H1 (cell line): ENCODE measurements at regions not wholly inside any gene's neighbourhood (a gene's known extent, or its start where the extent isn't known, plus 50 kb on each side); places are given as distances from the start of the nearest gene placed in this dataset.

Experiments used
- CTCF ChIA-PET: fragments of 300-600 bp; sonication (Branson Sonifier 250); formaldehyde crosslinking; loops from one replicate; lab custom pipeline; 2021; ENCODE audit not compliant: partially characterized antibody; lab: Charles Lee
- POLR2A ChIA-PET: fragments of 300-600 bp; sonication (Branson Sonifier 250); formaldehyde crosslinking; loops from one replicate; lab custom pipeline; 2021; ENCODE audit warnings: inconsistent platforms; ENCODE audit not compliant: partially characterized antibody; lab: Charles Lee
- DNase-seq, 2 experiments: peaks; one replicate each; pipeline versions ENCODE4 v3.0.0 to v3.0.0-alpha.2; 2010 to 2022; ENCODE audit warnings: low spot score in 2 of 2, low read depth in 1 of 2, mixed read lengths in 1 of 2
- FAIRE-seq: peaks from 2 replicates; lab custom pipeline; 2011; peaks lifted over from hg19 to GRCh38; lab: Jason Lieb, UNC
- H2AFZ ChIP-seq: 2 replicates; pipeline ENCODE4 v1.8.1; 2012; ENCODE audit warnings: low read length, inconsistent platforms
- H2AK5ac ChIP-seq: 2 replicates; pipeline ENCODE4 v1.6.1; 2013; ENCODE audit warnings: low read depth, low read length
- H2BK120ac ChIP-seq: replicated peaks from 2 replicates; pipeline ENCODE3; 2013; ENCODE audit warnings: low read depth, low read length, inconsistent platforms
- H2BK12ac ChIP-seq: 2 replicates; pipeline ENCODE4 v1.6.1; 2013; ENCODE audit warnings: low read depth, low read length
- H2BK15ac ChIP-seq: 2 replicates; pipeline ENCODE4 v1.6.1; 2013; ENCODE audit warnings: low read length
- H2BK20ac ChIP-seq: 2 replicates; pipeline ENCODE4 v1.6.1; 2013; ENCODE audit warnings: low read length
- H2BK5ac ChIP-seq: 2 replicates; pipeline ENCODE4 v1.6.1; 2013; ENCODE audit warnings: low read depth, low read length
- H3K14ac ChIP-seq: 2 replicates; pipeline ENCODE4 v1.6.1; 2013; ENCODE audit warnings: inconsistent platforms; ENCODE audit not compliant: insufficient read length
- H3K18ac ChIP-seq: 2 replicates; pipeline ENCODE4 v1.6.1; 2013; ENCODE audit warnings: low read length; ENCODE audit errors: extremely low read depth
- H3K23ac ChIP-seq: 2 replicates; pipeline ENCODE4 v1.6.1; 2013; ENCODE audit warnings: inconsistent platforms; ENCODE audit not compliant: insufficient read length
- H3K23me2 ChIP-seq: 2 replicates; pipeline ENCODE4 v1.6.1; 2013; ENCODE audit warnings: low read depth, low read length
- H3K27ac ChIP-seq: 2 replicates; pipeline ENCODE4 v1.6.1; 2011; ENCODE audit warnings: low read depth, low read length, inconsistent platforms
- H3K27me3 ChIP-seq, 4 experiments: replicated peaks in 1 of 4; 1 replicate in 1 of 4; 2 replicates in 3 of 4; pipeline versions ENCODE4 v1.6.1 to v1.8.1; 2011 to 2013; ENCODE audit warnings: low read length in 3 of 4, mild to moderate bottlenecking in 3 of 4, inconsistent platforms in 2 of 4, mixed read lengths in 2 of 4, moderate library complexity in 1 of 4; ENCODE audit not compliant: control insufficient read depth in 3 of 4, insufficient read depth in 3 of 4; ENCODE audit errors: extremely low read depth in 1 of 4
- H3K36me3 ChIP-seq, 4 experiments: 2 replicates each; pipeline versions ENCODE4 v1.6.1 to v1.8.1; 2011 to 2013; ENCODE audit warnings: mild to moderate bottlenecking in 4 of 4, low read length in 3 of 4, moderate library complexity in 2 of 4, control low read depth in 1 of 4, inconsistent platforms in 1 of 4; ENCODE audit not compliant: insufficient read depth in 4 of 4, control insufficient read depth in 2 of 4
- H3K4ac ChIP-seq: replicated peaks from 2 replicates; pipeline ENCODE3; 2013; ENCODE audit warnings: low read length, low read depth, mixed read lengths, inconsistent platforms; ENCODE audit not compliant: insufficient read length
- H3K4me1 ChIP-seq, 4 experiments: replicated peaks in 1 of 4; 1 replicate in 1 of 4; 2 replicates in 3 of 4; pipeline versions ENCODE4 v1.6.1 to v1.8.1; 2011 to 2013; ENCODE audit warnings: low read length in 3 of 4, inconsistent platforms in 2 of 4, mixed read lengths in 1 of 4; ENCODE audit not compliant: insufficient read depth in 4 of 4, control insufficient read depth in 3 of 4
- H3K4me2 ChIP-seq, 2 experiments: 2 replicates each; pipeline versions ENCODE4 v1.6.1 to v1.8.1; 2011 to 2013; ENCODE audit warnings: low read depth in 2 of 2, low read length in 2 of 2, control low read depth in 1 of 2, inconsistent platforms in 1 of 2, mild to moderate bottlenecking in 1 of 2; ENCODE audit not compliant: insufficient read depth in 1 of 2
- H3K4me3 ChIP-seq, 4 experiments: fragments of 200-600, 300-600 bp in 1 of 4; sonication (generic), shearing (Covaris generic), sonication (Bioruptor Twin) in 1 of 4; 2 replicates each; pipeline versions ENCODE4 v1.5.1 to v1.8.1; 2011 to 2016; ENCODE audit warnings: low read length in 4 of 4, low read depth in 3 of 4, control low read depth in 2 of 4, inconsistent platforms in 2 of 4, mild to moderate bottlenecking in 2 of 4, mixed read lengths in 1 of 4, moderate library complexity in 1 of 4; ENCODE audit not compliant: insufficient read depth in 2 of 4; ENCODE audit errors: extremely low read depth in 1 of 4
- H3K56ac ChIP-seq: replicated peaks from 2 replicates; pipeline ENCODE3; 2013; ENCODE audit warnings: low read depth, mild to moderate bottlenecking, mixed read lengths, low read length, inconsistent platforms; ENCODE audit not compliant: insufficient read length
- H3K79me1 ChIP-seq: 2 replicates; pipeline ENCODE4 v1.6.1; 2013; ENCODE audit warnings: low read depth, low read length, control low read depth
- H3K79me2 ChIP-seq, 2 experiments: 2 replicates each; pipeline versions ENCODE4 v1.6.1 to v1.8.1; 2012 to 2013; ENCODE audit warnings: low read length in 2 of 2, mild to moderate bottlenecking in 2 of 2, inconsistent platforms in 1 of 2; ENCODE audit not compliant: insufficient read depth in 2 of 2, control insufficient read depth in 1 of 2
- H3K9ac ChIP-seq, 4 experiments: replicated peaks in 1 of 4; 1 replicate in 1 of 4; 2 replicates in 3 of 4; pipeline versions ENCODE4 v1.6.1 to v1.8.1; 2011 to 2013; ENCODE audit warnings: low read depth in 3 of 4, low read length in 3 of 4, control low read depth in 2 of 4, mild to moderate bottlenecking in 2 of 4, moderate library complexity in 2 of 4, inconsistent platforms in 1 of 4; ENCODE audit errors: extremely low read depth in 1 of 4
- H3K9me3 ChIP-seq, 2 experiments: 2 replicates each; pipeline versions ENCODE4 v1.6.1 to v1.8.1; 2012 to 2013; ENCODE audit warnings: mild to moderate bottlenecking in 2 of 2, moderate library complexity in 2 of 2, control low read depth in 1 of 2, inconsistent platforms in 1 of 2, low read depth in 1 of 2, low read length in 1 of 2, mixed read lengths in 1 of 2; ENCODE audit not compliant: insufficient read depth in 2 of 2
- H4K20me1 ChIP-seq, 2 experiments: replicated peaks in 1 of 2; 2 replicates each; pipeline versions ENCODE3 to v1.8.1; 2011 to 2013; ENCODE audit warnings: inconsistent platforms in 2 of 2, low read length in 2 of 2, mild to moderate bottlenecking in 1 of 2; ENCODE audit not compliant: insufficient read depth in 2 of 2, control insufficient read depth in 1 of 2
- H4K5ac ChIP-seq: 2 replicates; pipeline ENCODE4 v1.6.1; 2013; ENCODE audit warnings: low read length, low read depth, mixed read lengths, inconsistent platforms; ENCODE audit not compliant: insufficient read length
- H4K8ac ChIP-seq: 2 replicates; pipeline ENCODE4 v1.8.0; 2013; ENCODE audit warnings: mild to moderate bottlenecking, moderate library complexity, low read length, inconsistent platforms; ENCODE audit not compliant: insufficient read depth; ENCODE audit errors: extremely low read depth
- H4K91ac ChIP-seq: replicated peaks from 2 replicates; pipeline ENCODE3; 2013; ENCODE audit warnings: low read length, mixed read lengths, inconsistent platforms; ENCODE audit not compliant: insufficient read length
- BCL11A ChIP-seq, 2 experiments: IDR thresholded peaks; one replicate each; pipeline ENCODE4 v1.6.1; 2011; ENCODE audit warnings: low read depth in 2 of 2, low read length in 2 of 2, mild to moderate bottlenecking in 2 of 2
- MAFK ChIP-seq: IDR thresholded peaks from 2 replicates; pipeline ENCODE4 v1.6.1; 2012; ENCODE audit warnings: low read depth, mild to moderate bottlenecking, improper control_type of control experiment, low read length
- RAD21 ChIP-seq, 2 experiments: IDR thresholded peaks in 1 of 2; conservative IDR thresholded peaks in 1 of 2; 2 replicates each; pipeline ENCODE4 v1.6.1; 2011; ENCODE audit warnings: low read depth in 2 of 2, low read length in 2 of 2, improper control_type of control experiment in 1 of 2, inconsistent platforms in 1 of 2, mild to moderate bottlenecking in 1 of 2, moderate library complexity in 1 of 2
- ZNF274 ChIP-seq: IDR thresholded peaks from 2 replicates; pipeline ENCODE4 v1.7.0; 2012; ENCODE audit warnings: low read length, borderline replicate concordance; ENCODE audit errors: extremely low read depth
- WGBS, 2 experiments: shearing (Covaris generic) in 1 of 2; methylation state at CpG; one replicate each; pipeline versions ENCODE4 v1.1.6 to v1.1.7; 2013 to 2015; ENCODE audit warnings: low lambda C conversion rate in 2 of 2, mixed read lengths in 2 of 2, inconsistent platforms in 1 of 2, low coverage in 1 of 2, missing lambda C conversion rate in 1 of 2; ENCODE audit not compliant: insufficient replicate concordance in 2 of 2, insufficient coverage in 1 of 2, insufficient read length in 1 of 2; ENCODE audit errors: extremely low coverage in 1 of 2, missing lambda C conversion rate in 1 of 2; 5-methylcytosine and 5-hydroxymethylcytosine counted together
- TF ChIP-seq, protein P1 (sequence below), 3 experiments: IDR thresholded peaks; 1 replicate in 2 of 3; 2 replicates in 1 of 3; pipeline versions ENCODE4 v1.5.1 to v1.6.1; 2011; ENCODE audit warnings: low read length in 3 of 3, mild to moderate bottlenecking in 3 of 3, inconsistent platforms in 2 of 3, low read depth in 1 of 3, moderate library complexity in 1 of 3; ENCODE audit not compliant: insufficient read depth in 1 of 3; ENCODE audit errors: control extremely low read depth in 1 of 3

DNA sequence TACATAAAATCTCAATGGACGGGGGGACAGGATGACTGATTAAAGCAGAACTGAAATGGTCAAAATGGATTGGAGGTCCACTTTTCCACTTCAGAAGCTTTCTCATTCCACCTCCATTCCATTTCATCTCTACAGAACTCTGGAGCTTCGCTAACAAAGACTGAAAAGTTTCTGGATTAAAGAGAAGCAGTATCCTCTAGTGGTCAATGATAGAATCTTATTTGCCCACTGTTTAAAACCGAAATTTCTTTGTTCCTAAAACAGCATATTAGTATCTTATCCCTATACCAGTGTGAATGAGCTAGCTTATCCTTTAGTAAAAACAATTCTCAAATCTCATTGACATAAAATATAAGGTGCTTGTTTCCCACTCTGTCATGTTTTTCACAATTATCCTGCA is 890.6 kb downstream of the KCNT2 start:
- Histone ChIP-seq H3K36me3 (no peaks in the 10 kb centered on the region), H3K4ac (no peak overlapping the region), H3K4me3 (no peak overlapping the region), H2BK15ac (no peak overlapping the region), H3K18ac (no peak overlapping the region), H3K9me3 (no peaks in the 10 kb centered on the region), H3K9ac (no peak overlapping the region), H3K23ac (no peak overlapping the region), H3K14ac (no peak overlapping the region), H4K8ac (no peak overlapping the region), H4K20me1 (no peaks in the 10 kb centered on the region), H2AFZ (peak overlapping the region; percentile 55; the same call in 1 of the 2 replicates), H3K27ac (no peak overlapping the region), H3K4me1 (no peaks in the 10 kb centered on the region), H2BK12ac (no peak overlapping the region), H2BK120ac (no peak overlapping the region), H3K4me2 (no peak overlapping the region), H3K27me3 (no peaks in the 10 kb centered on the region), H2AK5ac (no peak overlapping the region), H3K56ac (no peak overlapping the region), H2BK20ac (no peak overlapping the region), H3K23me2 (no peaks in the 10 kb centered on the region), H4K5ac (no peak overlapping the region), H3K79me2 (no peaks in the 10 kb centered on the region), H2BK5ac (no peak overlapping the region), H4K91ac (no peak overlapping the region), H3K79me1 (no peaks in the 10 kb centered on the region)
- CTCF ChIA-PET, result interaction anchor here (0.6 to 1.2 kb wide), 5 partner anchors 10 to 251 kb away, joined by 3 to 4 read pairs (median 4); no protein-coding TSS in a partner anchor
- WGBS, 2 experiments, result 66% methylated on average over 3 of the region's 3 CpGs; no CpG with 5 or more reads in 1 of the 2 experiments
- FAIRE-seq (no peak), DNase-seq (no peak)
- POLR2A ChIA-PET, result no interaction called here
- TF ChIP-seq RAD21 (IDR thresholded peaks at IDR 0.05 in 1 of 2, conservative IDR thresholded peaks at IDR 0.05 in 1 of 2; ENCODE audit: low read depth in 2 of 2, low read length in 2 of 2) (peak; percentile 68 to 71), ZNF274 (no peak), BCL11A (IDR thresholded peaks at IDR 0.05; ENCODE audit: low read depth in 2 of 2, low read length in 2 of 2) (no peak), MAFK (no peak)
- TF ChIP-seq, protein P1, sequence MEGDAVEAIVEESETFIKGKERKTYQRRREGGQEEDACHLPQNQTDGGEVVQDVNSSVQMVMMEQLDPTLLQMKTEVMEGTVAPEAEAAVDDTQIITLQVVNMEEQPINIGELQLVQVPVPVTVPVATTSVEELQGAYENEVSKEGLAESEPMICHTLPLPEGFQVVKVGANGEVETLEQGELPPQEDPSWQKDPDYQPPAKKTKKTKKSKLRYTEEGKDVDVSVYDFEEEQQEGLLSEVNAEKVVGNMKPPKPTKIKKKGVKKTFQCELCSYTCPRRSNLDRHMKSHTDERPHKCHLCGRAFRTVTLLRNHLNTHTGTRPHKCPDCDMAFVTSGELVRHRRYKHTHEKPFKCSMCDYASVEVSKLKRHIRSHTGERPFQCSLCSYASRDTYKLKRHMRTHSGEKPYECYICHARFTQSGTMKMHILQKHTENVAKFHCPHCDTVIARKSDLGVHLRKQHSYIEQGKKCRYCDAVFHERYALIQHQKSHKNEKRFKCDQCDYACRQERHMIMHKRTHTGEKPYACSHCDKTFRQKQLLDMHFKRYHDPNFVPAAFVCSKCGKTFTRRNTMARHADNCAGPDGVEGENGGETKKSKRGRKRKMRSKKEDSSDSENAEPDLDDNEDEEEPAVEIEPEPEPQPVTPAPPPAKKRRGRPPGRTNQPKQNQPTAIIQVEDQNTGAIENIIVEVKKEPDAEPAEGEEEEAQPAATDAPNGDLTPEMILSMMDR (IDR thresholded peaks at IDR 0.05; ENCODE audit: control extremely low read depth in 1 of 3, insufficient read depth in 1 of 3, low read depth in 1 of 3, low read length in 3 of 3), result peak in 2 of 3 experiments; percentile 11 to 49; a peak in 2 of 4 replicates
